K562 (cell line): ENCODE measurements at regions not wholly inside any gene's neighbourhood (a gene's known extent, or its start where the extent isn't known, plus 50 kb on each side); places are given as distances from the start of the nearest gene placed in this dataset.
A peak's percentile ranks its signal among the peaks of the same experiment; 100 is the strongest.

ENCODE experiments used
- GATAD2B ChIP-seq: fragments of 450-650 bp; IDR thresholded peaks from 2 replicates; pipeline ENCODE4 v1.6.1; 2017; ENCODE audit warnings: mild to moderate bottlenecking, borderline replicate concordance
- KLF1 ChIP-seq: fragments of 450-650 bp; IDR thresholded peaks from 2 replicates; pipeline ENCODE4 v1.6.1; 2016; ENCODE audit warnings: missing genetic modification characterization, missing compliant biosample characterization
- KLF6 ChIP-seq: fragments of 250-450 bp; sonication (Bioruptor Pico); IDR thresholded peaks from 2 replicates; pipeline ENCODE4 v1.4.0; 2020; ENCODE audit warnings: mild to moderate bottlenecking, moderate library complexity, borderline replicate concordance
- NFXL1 ChIP-seq: fragments of 450-650 bp; formaldehyde crosslinking; IDR thresholded peaks from 2 replicates; pipeline ENCODE4 v1.4.0; 2021; ENCODE audit warnings: mild to moderate bottlenecking
- ZNF263 ChIP-seq: sonication (generic); formaldehyde crosslinking; IDR thresholded peaks from 2 replicates; pipeline ENCODE4 v1.8.0; 2022; ENCODE audit warnings: mild to moderate bottlenecking, missing genetic modification reagents, borderline replicate concordance
- TF ChIP-seq, protein P1 (sequence below): fragments of 450-650 bp; IDR thresholded peaks from 2 replicates; pipeline ENCODE4 v1.6.1; 2017; ENCODE audit warnings: antibody characterized with exemption
- TF ChIP-seq, protein P2 (sequence below): fragments of 450-650 bp; formaldehyde crosslinking; IDR thresholded peaks from 2 replicates; pipeline ENCODE4 v1.4.0; 2022; ENCODE audit warnings: missing genetic modification characterization
- TF ChIP-seq, protein P3 (sequence below), 2 experiments: IDR thresholded peaks; 2 replicates each; pipeline ENCODE4 v1.6.1; 2011; ENCODE audit warnings: borderline replicate concordance in 1 of 2, control low read depth in 1 of 2, low read depth in 1 of 2, low read length in 1 of 2, mild to moderate bottlenecking in 1 of 2, mixed read lengths in 1 of 2, moderate library complexity in 1 of 2; ENCODE audit not compliant: insufficient read depth in 1 of 2, insufficient read length in 1 of 2, poor library complexity in 1 of 2, severe bottlenecking in 1 of 2; ENCODE audit errors: extremely low read depth in 1 of 2
- TF ChIP-seq, protein P4 (sequence below): fragments of 250-450 bp; sonication (Bioruptor Pico); IDR thresholded peaks from 2 replicates; pipeline ENCODE4 v1.4.0; 2020; ENCODE audit warnings: mild to moderate bottlenecking, moderate library complexity
- TF ChIP-seq, protein P5 (sequence below): fragments of 200-800 bp; sonication (Bioruptor generic); IDR thresholded peaks from 2 replicates; pipeline ENCODE4 v1.6.1; 2017; ENCODE audit warnings: missing genetic modification characterization, missing compliant biosample characterization
- TF ChIP-seq, protein P6 (sequence below), 2 experiments: fragments of 200-800 bp in 1 of 2; sonication (Bioruptor generic) in 1 of 2; sonication (generic) in 1 of 2; formaldehyde crosslinking in 1 of 2; IDR thresholded peaks in 1 of 2; conservative IDR thresholded peaks in 1 of 2; 2 replicates each; pipeline versions ENCODE4 v1.5.0 to v1.6.1; 2016 to 2020; ENCODE audit warnings: missing compliant biosample characterization in 1 of 2, missing genetic modification characterization in 1 of 2, missing genetic modification reagents in 1 of 2

DNA sequence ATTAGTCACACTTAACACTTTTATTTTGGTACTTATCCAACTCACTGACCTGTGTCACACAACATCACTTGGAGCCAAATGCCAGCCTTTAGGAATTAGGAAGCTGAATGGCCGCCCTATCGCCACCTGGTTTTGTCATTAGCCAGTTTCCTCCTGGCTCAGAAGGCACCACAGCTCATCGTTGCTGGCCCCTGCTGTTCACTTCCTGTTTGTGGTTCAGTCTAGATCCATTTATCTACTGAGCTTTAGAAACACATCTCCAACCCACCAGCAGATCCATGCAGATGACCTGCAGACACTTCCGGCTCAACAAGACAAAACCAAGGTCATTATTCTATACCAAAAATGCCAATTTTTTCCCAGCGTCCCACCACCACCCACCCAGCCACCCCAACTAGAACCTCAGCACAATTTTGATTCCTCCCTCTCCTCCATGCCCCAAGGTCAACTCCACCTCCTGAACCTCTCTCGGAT is 193.5 kb upstream of the NEBL start (continued):
- TF ChIP-seq, protein P1, sequence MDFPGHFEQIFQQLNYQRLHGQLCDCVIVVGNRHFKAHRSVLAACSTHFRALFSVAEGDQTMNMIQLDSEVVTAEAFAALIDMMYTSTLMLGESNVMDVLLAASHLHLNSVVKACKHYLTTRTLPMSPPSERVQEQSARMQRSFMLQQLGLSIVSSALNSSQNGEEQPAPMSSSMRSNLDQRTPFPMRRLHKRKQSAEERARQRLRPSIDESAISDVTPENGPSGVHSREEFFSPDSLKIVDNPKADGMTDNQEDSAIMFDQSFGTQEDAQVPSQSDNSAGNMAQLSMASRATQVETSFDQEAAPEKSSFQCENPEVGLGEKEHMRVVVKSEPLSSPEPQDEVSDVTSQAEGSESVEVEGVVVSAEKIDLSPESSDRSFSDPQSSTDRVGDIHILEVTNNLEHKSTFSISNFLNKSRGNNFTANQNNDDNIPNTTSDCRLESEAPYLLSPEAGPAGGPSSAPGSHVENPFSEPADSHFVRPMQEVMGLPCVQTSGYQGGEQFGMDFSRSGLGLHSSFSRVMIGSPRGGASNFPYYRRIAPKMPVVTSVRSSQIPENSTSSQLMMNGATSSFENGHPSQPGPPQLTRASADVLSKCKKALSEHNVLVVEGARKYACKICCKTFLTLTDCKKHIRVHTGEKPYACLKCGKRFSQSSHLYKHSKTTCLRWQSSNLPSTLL = no peak
- no peak for TF ChIP-seq GATAD2B
- TF ChIP-seq NFXL1 = no peak
- no peak for TF ChIP-seq ZNF263 (CRISPR knock-in tag)
- TF ChIP-seq KLF1 (tag) = no peak
- TF ChIP-seq, protein P2, sequence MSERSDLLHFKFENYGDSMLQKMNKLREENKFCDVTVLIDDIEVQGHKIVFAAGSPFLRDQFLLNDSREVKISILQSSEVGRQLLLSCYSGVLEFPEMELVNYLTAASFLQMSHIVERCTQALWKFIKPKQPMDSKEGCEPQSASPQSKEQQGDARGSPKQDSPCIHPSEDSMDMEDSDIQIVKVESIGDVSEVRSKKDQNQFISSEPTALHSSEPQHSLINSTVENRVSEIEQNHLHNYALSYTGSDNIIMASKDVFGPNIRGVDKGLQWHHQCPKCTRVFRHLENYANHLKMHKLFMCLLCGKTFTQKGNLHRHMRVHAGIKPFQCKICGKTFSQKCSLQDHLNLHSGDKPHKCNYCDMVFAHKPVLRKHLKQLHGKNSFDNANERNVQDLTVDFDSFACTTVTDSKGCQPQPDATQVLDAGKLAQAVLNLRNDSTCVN (CRISPR knock-in tag) = peak; percentile 62; the same call in 1 of the 2 replicates
- TF ChIP-seq, protein P3, sequence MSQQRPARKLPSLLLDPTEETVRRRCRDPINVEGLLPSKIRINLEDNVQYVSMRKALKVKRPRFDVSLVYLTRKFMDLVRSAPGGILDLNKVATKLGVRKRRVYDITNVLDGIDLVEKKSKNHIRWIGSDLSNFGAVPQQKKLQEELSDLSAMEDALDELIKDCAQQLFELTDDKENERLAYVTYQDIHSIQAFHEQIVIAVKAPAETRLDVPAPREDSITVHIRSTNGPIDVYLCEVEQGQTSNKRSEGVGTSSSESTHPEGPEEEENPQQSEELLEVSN (IDR thresholded peaks at IDR 0.05; ENCODE audit: borderline replicate concordance in 1 of 2, extremely low read depth in 1 of 2, insufficient read depth in 1 of 2, insufficient read length in 1 of 2, low read depth in 1 of 2, low read length in 1 of 2, poor library complexity in 1 of 2, severe bottlenecking in 1 of 2) = no peak
- peak; percentile 48; the same call in 1 of the 2 replicates for TF ChIP-seq KLF6 (CRISPR knock-in tag)
- TF ChIP-seq, protein P4, sequence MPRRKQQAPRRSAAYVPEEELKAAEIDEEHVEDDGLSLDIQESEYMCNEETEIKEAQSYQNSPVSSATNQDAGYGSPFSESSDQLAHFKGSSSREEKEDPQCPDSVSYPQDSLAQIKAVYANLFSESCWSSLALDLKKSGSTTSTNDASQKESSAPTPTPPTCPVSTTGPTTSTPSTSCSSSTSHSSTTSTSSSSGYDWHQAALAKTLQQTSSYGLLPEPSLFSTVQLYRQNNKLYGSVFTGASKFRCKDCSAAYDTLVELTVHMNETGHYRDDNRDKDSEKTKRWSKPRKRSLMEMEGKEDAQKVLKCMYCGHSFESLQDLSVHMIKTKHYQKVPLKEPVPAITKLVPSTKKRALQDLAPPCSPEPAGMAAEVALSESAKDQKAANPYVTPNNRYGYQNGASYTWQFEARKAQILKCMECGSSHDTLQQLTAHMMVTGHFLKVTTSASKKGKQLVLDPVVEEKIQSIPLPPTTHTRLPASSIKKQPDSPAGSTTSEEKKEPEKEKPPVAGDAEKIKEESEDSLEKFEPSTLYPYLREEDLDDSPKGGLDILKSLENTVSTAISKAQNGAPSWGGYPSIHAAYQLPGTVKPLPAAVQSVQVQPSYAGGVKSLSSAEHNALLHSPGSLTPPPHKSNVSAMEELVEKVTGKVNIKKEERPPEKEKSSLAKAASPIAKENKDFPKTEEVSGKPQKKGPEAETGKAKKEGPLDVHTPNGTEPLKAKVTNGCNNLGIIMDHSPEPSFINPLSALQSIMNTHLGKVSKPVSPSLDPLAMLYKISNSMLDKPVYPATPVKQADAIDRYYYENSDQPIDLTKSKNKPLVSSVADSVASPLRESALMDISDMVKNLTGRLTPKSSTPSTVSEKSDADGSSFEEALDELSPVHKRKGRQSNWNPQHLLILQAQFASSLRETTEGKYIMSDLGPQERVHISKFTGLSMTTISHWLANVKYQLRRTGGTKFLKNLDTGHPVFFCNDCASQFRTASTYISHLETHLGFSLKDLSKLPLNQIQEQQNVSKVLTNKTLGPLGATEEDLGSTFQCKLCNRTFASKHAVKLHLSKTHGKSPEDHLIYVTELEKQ (CRISPR knock-in tag) = 0 out of 2 replicates have a peak, but pooled peaks have one; percentile 47
- TF ChIP-seq, protein P5, sequence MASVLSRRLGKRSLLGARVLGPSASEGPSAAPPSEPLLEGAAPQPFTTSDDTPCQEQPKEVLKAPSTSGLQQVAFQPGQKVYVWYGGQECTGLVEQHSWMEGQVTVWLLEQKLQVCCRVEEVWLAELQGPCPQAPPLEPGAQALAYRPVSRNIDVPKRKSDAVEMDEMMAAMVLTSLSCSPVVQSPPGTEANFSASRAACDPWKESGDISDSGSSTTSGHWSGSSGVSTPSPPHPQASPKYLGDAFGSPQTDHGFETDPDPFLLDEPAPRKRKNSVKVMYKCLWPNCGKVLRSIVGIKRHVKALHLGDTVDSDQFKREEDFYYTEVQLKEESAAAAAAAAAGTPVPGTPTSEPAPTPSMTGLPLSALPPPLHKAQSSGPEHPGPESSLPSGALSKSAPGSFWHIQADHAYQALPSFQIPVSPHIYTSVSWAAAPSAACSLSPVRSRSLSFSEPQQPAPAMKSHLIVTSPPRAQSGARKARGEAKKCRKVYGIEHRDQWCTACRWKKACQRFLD (CRISPR knock-in tag) = peak; percentile 61; the same call in 1 of the 2 replicates
- TF ChIP-seq, protein P6, sequence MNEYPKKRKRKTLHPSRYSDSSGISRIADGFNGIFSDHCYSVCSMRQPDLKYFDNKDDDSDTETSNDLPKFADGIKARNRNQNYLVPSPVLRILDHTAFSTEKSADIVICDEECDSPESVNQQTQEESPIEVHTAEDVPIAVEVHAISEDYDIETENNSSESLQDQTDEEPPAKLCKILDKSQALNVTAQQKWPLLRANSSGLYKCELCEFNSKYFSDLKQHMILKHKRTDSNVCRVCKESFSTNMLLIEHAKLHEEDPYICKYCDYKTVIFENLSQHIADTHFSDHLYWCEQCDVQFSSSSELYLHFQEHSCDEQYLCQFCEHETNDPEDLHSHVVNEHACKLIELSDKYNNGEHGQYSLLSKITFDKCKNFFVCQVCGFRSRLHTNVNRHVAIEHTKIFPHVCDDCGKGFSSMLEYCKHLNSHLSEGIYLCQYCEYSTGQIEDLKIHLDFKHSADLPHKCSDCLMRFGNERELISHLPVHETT (CRISPR knock-in tag; conservative IDR thresholded peaks at IDR 0.05 in 1 of 2, IDR thresholded peaks at IDR 0.05 in 1 of 2) = peak in 1 of 2 experiments; percentile 70; a peak in 1 of 4 replicates
